ENCODE measurements at regions not wholly inside any gene's neighbourhood (a gene's known extent, or its start where the extent isn't known, plus 50 kb on each side); places are given as distances from the start of the nearest gene placed in this dataset.

DNA sequence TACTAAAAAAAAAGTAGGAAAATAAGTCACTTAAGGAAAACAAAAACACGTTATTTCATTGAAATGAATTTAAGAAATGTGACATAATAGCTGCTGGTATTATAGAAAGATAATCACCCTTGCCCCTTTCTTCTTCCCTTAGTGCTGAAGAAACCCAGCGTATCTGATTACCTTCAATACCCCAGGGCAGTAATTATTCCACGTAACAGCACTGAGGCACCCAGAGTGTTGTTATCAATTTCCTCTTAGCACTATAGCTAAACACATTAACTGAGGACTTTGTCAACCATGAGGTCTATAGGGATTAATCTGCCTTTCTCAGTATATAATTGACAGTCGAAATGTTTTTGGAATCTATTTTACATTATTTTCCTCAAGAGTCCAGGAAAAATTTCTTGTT, 180.0 kb upstream of the NXPH2 start:
- Histone ChIP-seq H3K27me3 (replicated peaks; ENCODE audit: control insufficient read depth, insufficient read depth, low read length) (no peaks in the 10 kb centered on the region), H3K4me3 (ENCODE audit: low read depth, low read length) (no peak overlapping the region), H3K4me1 (no peaks in the 10 kb centered on the region), H3K36me3 (ENCODE audit: control insufficient read depth, insufficient read depth, low read length) (no peaks in the 10 kb centered on the region), H3K9me3 (no peaks in the 10 kb centered on the region)
- H3K9me3 Mint-ChIP-seq (ENCODE audit: unreplicated experiment) = no peaks in the 10 kb centered on the region
- no TSS peak for BruUV-seq (replicated peaks)
- intact Hi-C loops (cut with micrococcal nuclease; ENCODE audit: unreplicated experiment) = no loop called here
- no peak for DNase-seq
- H3K4me3 Mint-ChIP-seq (ENCODE audit: unreplicated experiment) = no peak overlapping the region
- H3K4me1 Mint-ChIP-seq (ENCODE audit: low read depth, unreplicated experiment) = no peaks in the 10 kb centered on the region
- H3K27ac Mint-ChIP-seq (ENCODE audit: unreplicated experiment) = no peak overlapping the region
- no peaks in the 10 kb centered on the region for H3K36me3 Mint-ChIP-seq (ENCODE audit: insufficient read depth, unreplicated experiment)
- POLR2A ChIA-PET = no interaction called here
- CTCF ChIA-PET = no interaction called here
- TF ChIP-seq, protein P1, sequence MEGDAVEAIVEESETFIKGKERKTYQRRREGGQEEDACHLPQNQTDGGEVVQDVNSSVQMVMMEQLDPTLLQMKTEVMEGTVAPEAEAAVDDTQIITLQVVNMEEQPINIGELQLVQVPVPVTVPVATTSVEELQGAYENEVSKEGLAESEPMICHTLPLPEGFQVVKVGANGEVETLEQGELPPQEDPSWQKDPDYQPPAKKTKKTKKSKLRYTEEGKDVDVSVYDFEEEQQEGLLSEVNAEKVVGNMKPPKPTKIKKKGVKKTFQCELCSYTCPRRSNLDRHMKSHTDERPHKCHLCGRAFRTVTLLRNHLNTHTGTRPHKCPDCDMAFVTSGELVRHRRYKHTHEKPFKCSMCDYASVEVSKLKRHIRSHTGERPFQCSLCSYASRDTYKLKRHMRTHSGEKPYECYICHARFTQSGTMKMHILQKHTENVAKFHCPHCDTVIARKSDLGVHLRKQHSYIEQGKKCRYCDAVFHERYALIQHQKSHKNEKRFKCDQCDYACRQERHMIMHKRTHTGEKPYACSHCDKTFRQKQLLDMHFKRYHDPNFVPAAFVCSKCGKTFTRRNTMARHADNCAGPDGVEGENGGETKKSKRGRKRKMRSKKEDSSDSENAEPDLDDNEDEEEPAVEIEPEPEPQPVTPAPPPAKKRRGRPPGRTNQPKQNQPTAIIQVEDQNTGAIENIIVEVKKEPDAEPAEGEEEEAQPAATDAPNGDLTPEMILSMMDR (IDR thresholded peaks at IDR 0.05; ENCODE audit: insufficient read depth in 1 of 2, low read depth in 1 of 2, low read length in 1 of 2, severe bottlenecking in 1 of 2, unreplicated experiment in 1 of 2) = no peak
- H3K27me3 Mint-ChIP-seq (ENCODE audit: insufficient read depth, unreplicated experiment) = peaks cover 3% of the 10 kb centered on the region

DNA sequence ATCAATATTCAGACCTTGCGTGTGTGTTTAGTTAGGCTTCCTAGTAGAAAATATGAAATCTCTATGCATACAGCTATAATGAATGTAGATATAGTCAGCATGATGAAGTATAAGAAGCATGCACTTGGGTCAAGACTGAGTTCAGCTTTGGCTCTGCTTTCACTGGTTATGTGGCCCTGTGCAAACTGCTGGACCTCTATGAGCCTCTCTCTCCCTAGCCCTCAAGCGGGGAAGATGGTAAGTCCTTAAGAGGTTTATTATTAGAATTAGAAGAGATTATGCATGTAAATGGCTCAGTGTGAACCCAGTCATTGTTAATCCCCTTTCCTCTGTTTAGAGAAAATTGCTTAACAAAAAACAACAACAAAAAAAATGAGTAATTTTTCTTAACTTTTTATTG, 178.8 kb upstream of the NXPH2 start:
- no TSS peak for BruUV-seq (replicated peaks)
- Histone ChIP-seq H3K4me3 (ENCODE audit: low read depth, low read length) (no peak overlapping the region), H3K4me1 (no peaks in the 10 kb centered on the region), H3K9me3 (no peaks in the 10 kb centered on the region), H3K36me3 (ENCODE audit: control insufficient read depth, insufficient read depth, low read length) (no peaks in the 10 kb centered on the region), H3K27me3 (replicated peaks; ENCODE audit: control insufficient read depth, insufficient read depth, low read length) (no peaks in the 10 kb centered on the region)
- no peak overlapping the region for H3K4me3 Mint-ChIP-seq (ENCODE audit: unreplicated experiment)
- TF ChIP-seq, protein P1 (IDR thresholded peaks at IDR 0.05; ENCODE audit: insufficient read depth in 1 of 2, low read depth in 1 of 2, low read length in 1 of 2, severe bottlenecking in 1 of 2, unreplicated experiment in 1 of 2) = no peak
- no peaks in the 10 kb centered on the region for H3K36me3 Mint-ChIP-seq (ENCODE audit: insufficient read depth, unreplicated experiment)
- no peak for DNase-seq
- ChIA-PET POLR2A (no interaction called here), CTCF (no interaction called here)
- H3K27ac Mint-ChIP-seq (ENCODE audit: unreplicated experiment) = no peak overlapping the region
- intact Hi-C loops (cut with micrococcal nuclease; ENCODE audit: unreplicated experiment) = no loop called here
- H3K4me1 Mint-ChIP-seq (ENCODE audit: low read depth, unreplicated experiment) = no peaks in the 10 kb centered on the region
- peaks cover 3% of the 10 kb centered on the region for H3K27me3 Mint-ChIP-seq (ENCODE audit: insufficient read depth, unreplicated experiment)
- H3K9me3 Mint-ChIP-seq (ENCODE audit: unreplicated experiment) = no peaks in the 10 kb centered on the region

DNA sequence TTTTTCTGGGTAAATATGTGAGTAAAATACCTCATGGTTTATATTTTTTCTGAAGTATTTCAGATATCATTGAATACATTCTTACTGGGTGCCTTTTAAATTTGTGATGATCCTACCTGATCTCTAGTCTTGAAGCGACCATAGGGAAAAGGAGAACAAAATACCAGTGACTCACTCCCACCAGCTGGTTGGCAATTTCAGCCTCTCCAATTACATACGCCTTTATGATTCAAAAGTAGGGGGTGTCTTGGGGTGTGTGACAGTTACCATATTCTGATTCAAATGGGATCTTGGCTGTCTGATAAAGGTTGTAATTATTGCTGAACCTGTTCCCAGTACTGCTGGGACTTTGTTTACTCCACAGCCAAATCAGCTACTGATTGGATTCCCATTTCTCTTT, 175.9 kb upstream of the NXPH2 start:
- DNase-seq = no peak
- H3K4me3 Mint-ChIP-seq (ENCODE audit: unreplicated experiment) = no peak overlapping the region
- BruUV-seq (replicated peaks) = no TSS peak
- no peaks in the 10 kb centered on the region for H3K36me3 Mint-ChIP-seq (ENCODE audit: insufficient read depth, unreplicated experiment)
- intact Hi-C loops (cut with micrococcal nuclease; ENCODE audit: unreplicated experiment) = no loop called here
- no peak overlapping the region for H3K4me3 ChIP-seq (ENCODE audit: low read depth, low read length)
- H3K27me3 ChIP-seq (replicated peaks; ENCODE audit: control insufficient read depth, insufficient read depth, low read length) = no peaks in the 10 kb centered on the region
- H3K9me3 Mint-ChIP-seq (ENCODE audit: unreplicated experiment) = no peaks in the 10 kb centered on the region
- H3K4me1 ChIP-seq = no peaks in the 10 kb centered on the region
- H3K4me1 Mint-ChIP-seq (ENCODE audit: low read depth, unreplicated experiment) = no peaks in the 10 kb centered on the region
- no peaks in the 10 kb centered on the region for H3K36me3 ChIP-seq (ENCODE audit: control insufficient read depth, insufficient read depth, low read length)
- no peaks in the 10 kb centered on the region for H3K27me3 Mint-ChIP-seq (ENCODE audit: insufficient read depth, unreplicated experiment)
- TF ChIP-seq, protein P1 (IDR thresholded peaks at IDR 0.05; ENCODE audit: insufficient read depth in 1 of 2, low read depth in 1 of 2, low read length in 1 of 2, severe bottlenecking in 1 of 2, unreplicated experiment in 1 of 2) = no peak
- CTCF ChIA-PET = no interaction called here
- no peak overlapping the region for H3K27ac Mint-ChIP-seq (ENCODE audit: unreplicated experiment)
- H3K9me3 ChIP-seq = no peaks in the 10 kb centered on the region
- POLR2A ChIA-PET = no interaction called here

Data from Caco-2 (cell line).